GM23338 (cell line): ENCODE measurements at regions not wholly inside any gene's neighbourhood (a gene's known extent, or its start where the extent isn't known, plus 50 kb on each side); places are given as distances from the start of the nearest gene placed in this dataset.

Experiments
- ATAC-seq: fragments of 200-7000 bp; cut with Tn5 transposase; 3 replicates; pipeline ENCODE4 v1.9.1; 2020
- DNase-seq: peaks from one replicate; pipeline ENCODE4 v3.0.0-alpha.2; 2015; ENCODE audit warnings: low spot score
- H2AFZ ChIP-seq: fragments of 200-600 bp; sonication (generic); 2 replicates; pipeline ENCODE4 v1.8.0; 2016; ENCODE audit warnings: antibody characterized with exemption, mild to moderate bottlenecking, moderate library complexity
- H3F3A ChIP-seq: fragments of 200-600 bp; sonication (generic); replicated peaks from 2 replicates; pipeline ENCODE4 v1.8.0; 2017; ENCODE audit warnings: antibody characterized with exemption, mixed run types, low read depth
- H3K27ac ChIP-seq: fragments of 200-600 bp; sonication (generic); 2 replicates; pipeline ENCODE4 v1.6.1; 2016; ENCODE audit warnings: low read depth
- H3K27me3 ChIP-seq: fragments of 200-600 bp; sonication (generic); 2 replicates; pipeline ENCODE4 v1.8.0; 2016; ENCODE audit warnings: mild to moderate bottlenecking, mixed run types, moderate library complexity; ENCODE audit not compliant: insufficient read depth
- H3K36me3 ChIP-seq: fragments of 200-600 bp; sonication (generic); 2 replicates; pipeline ENCODE4 v1.8.0; 2016; ENCODE audit warnings: mild to moderate bottlenecking; ENCODE audit not compliant: insufficient read depth
- H3K4me1 ChIP-seq: fragments of 200-600 bp; sonication (generic); 2 replicates; pipeline ENCODE4 v1.8.0; 2016; ENCODE audit warnings: mild to moderate bottlenecking, moderate library complexity; ENCODE audit not compliant: insufficient read depth
- H3K4me2 ChIP-seq: fragments of 200-600 bp; sonication (generic); 2 replicates; pipeline ENCODE4 v1.7.1; 2017; ENCODE audit warnings: mixed run types
- H3K4me3 ChIP-seq: fragments of 200-600 bp; sonication (generic); 2 replicates; pipeline ENCODE4 v1.6.1; 2016; ENCODE audit warnings: mixed run types
- H3K79me2 ChIP-seq: fragments of 200-600 bp; sonication (generic); replicated peaks from 2 replicates; pipeline ENCODE4 v1.8.0; 2017; ENCODE audit warnings: mild to moderate bottlenecking; ENCODE audit not compliant: insufficient read depth
- H3K9me2 ChIP-seq: fragments of 200-600 bp; sonication (generic); 2 replicates; pipeline ENCODE4 v1.8.0; 2017; ENCODE audit not compliant: insufficient read depth
- H4K20me1 ChIP-seq: fragments of 200-600 bp; sonication (generic); replicated peaks from 2 replicates; pipeline ENCODE4 v1.8.0; 2017; ENCODE audit warnings: mild to moderate bottlenecking; ENCODE audit not compliant: insufficient read depth
- H3K27ac Mint-ChIP-seq: 2 replicates; pipeline ENCODE4 v1.8.0; 2020; ENCODE audit warnings: inconsistent platforms, mild to moderate bottlenecking, moderate library complexity, mixed read lengths
- H3K27me3 Mint-ChIP-seq: 3 replicates; pipeline ENCODE4 v1.8.0; 2022; ENCODE audit warnings: low read depth, mild to moderate bottlenecking, moderate library complexity, mixed read lengths, inconsistent platforms; ENCODE audit not compliant: insufficient read depth, poor library complexity
- H3K36me3 Mint-ChIP-seq: 3 replicates; pipeline ENCODE4 v1.8.0; 2021; ENCODE audit warnings: low read depth, mild to moderate bottlenecking, inconsistent platforms, moderate library complexity, mixed read lengths
- H3K4me1 Mint-ChIP-seq: 3 replicates; pipeline ENCODE4 v1.8.0; 2020; ENCODE audit warnings: mild to moderate bottlenecking, inconsistent platforms, mixed read lengths
- H3K4me3 Mint-ChIP-seq: 3 replicates; pipeline ENCODE4 v1.8.0; 2021; ENCODE audit warnings: moderate library complexity, mild to moderate bottlenecking, inconsistent platforms, mixed read lengths
- H3K9me3 Mint-ChIP-seq: 3 replicates; pipeline ENCODE4 v1.8.0; 2020; ENCODE audit warnings: moderate library complexity, mild to moderate bottlenecking, inconsistent platforms, mixed read lengths
- CREB1 ChIP-seq: fragments of 250-450 bp; sonication (Bioruptor Pico); IDR thresholded peaks from 2 replicates; pipeline ENCODE4 v1.5.0; 2020; ENCODE audit warnings: low read depth, mild to moderate bottlenecking, moderate library complexity
- EZH2 ChIP-seq: fragments of 200-600 bp; sonication (generic); IDR thresholded peaks from one replicate; pipeline ENCODE4 v1.8.0; 2017; ENCODE audit warnings: antibody characterized with exemption, mild to moderate bottlenecking, low read depth; ENCODE audit not compliant: unreplicated experiment
- EZH2phosphoT487 ChIP-seq: fragments of 200-600 bp; sonication (generic); IDR thresholded peaks from one replicate; pipeline ENCODE4 v1.8.1; 2018; ENCODE audit warnings: antibody characterized with exemption; ENCODE audit not compliant: unreplicated experiment
- STAT1 ChIP-seq: IDR thresholded peaks from one replicate; pipeline ENCODE4 v1.6.1; 2016; ENCODE audit warnings: antibody characterized with exemption; ENCODE audit not compliant: unreplicated experiment
- ZNF114 ChIP-seq: fragments of 250-450 bp; sonication (Bioruptor Pico); IDR thresholded peaks from 2 replicates; pipeline ENCODE4 v1.5.0; 2020; ENCODE audit warnings: mild to moderate bottlenecking, moderate library complexity
- TF ChIP-seq, protein P1 (sequence below), 2 experiments: fragments of 200-600 bp in 1 of 2; sonication (generic) in 1 of 2; conservative IDR thresholded peaks; 2 replicates each; pipeline versions ENCODE4 v1.5.1 to v1.6.1; 2016 to 2017; ENCODE audit warnings: antibody characterized with exemption in 2 of 2, low read depth in 2 of 2, mild to moderate bottlenecking in 2 of 2, moderate library complexity in 1 of 2
- TF ChIP-seq, protein P2 (sequence below): IDR thresholded peaks from one replicate; pipeline ENCODE4 v1.6.1; 2018; ENCODE audit warnings: antibody characterized with exemption; ENCODE audit not compliant: unreplicated experiment
- TF ChIP-seq, protein P3 (sequence below): fragments of 250-450 bp; sonication (Bioruptor Pico); IDR thresholded peaks from 2 replicates; pipeline ENCODE4 v1.5.0; 2020; ENCODE audit warnings: mild to moderate bottlenecking, moderate library complexity

DNA sequence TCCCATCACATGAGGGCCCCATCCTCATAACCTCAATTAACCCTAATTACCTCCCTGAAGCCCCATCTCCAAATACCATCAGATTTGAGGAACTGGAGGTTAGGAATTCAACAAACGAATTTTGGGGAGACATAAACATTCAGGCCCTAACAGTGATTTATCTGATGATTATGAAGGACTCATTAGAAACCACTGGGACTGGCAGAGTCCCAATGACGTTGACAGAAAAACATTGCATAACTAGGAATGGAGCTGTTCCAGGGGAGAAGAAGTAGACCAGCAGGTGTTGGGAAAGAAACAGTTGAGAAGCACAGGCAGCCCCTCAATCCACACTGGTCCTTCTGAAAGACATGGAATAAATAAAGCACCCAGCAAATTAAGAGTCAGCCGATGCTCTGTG is 282.0 kb downstream of the MAP2K4 start:
- no peaks in the 10 kb centered on the region for H3K4me1 ChIP-seq
- Mint-ChIP-seq H3K27ac (no peak overlapping the region), H3K36me3 (no peaks in the 10 kb centered on the region), H3K27me3 (no peaks in the 10 kb centered on the region), H3K9me3 (peaks cover 11% of the 10 kb centered on the region; the same call in 1 of the 3 replicates), H3K4me3 (no peak overlapping the region), H3K4me1 (no peaks in the 10 kb centered on the region)
- H3K27ac ChIP-seq: no peak overlapping the region
- no peak for TF ChIP-seq EZH2phosphoT487
- TF ChIP-seq, protein P1, sequence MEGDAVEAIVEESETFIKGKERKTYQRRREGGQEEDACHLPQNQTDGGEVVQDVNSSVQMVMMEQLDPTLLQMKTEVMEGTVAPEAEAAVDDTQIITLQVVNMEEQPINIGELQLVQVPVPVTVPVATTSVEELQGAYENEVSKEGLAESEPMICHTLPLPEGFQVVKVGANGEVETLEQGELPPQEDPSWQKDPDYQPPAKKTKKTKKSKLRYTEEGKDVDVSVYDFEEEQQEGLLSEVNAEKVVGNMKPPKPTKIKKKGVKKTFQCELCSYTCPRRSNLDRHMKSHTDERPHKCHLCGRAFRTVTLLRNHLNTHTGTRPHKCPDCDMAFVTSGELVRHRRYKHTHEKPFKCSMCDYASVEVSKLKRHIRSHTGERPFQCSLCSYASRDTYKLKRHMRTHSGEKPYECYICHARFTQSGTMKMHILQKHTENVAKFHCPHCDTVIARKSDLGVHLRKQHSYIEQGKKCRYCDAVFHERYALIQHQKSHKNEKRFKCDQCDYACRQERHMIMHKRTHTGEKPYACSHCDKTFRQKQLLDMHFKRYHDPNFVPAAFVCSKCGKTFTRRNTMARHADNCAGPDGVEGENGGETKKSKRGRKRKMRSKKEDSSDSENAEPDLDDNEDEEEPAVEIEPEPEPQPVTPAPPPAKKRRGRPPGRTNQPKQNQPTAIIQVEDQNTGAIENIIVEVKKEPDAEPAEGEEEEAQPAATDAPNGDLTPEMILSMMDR (conservative IDR thresholded peaks at IDR 0.05; ENCODE audit: low read depth in 2 of 2): no peak
- TF ChIP-seq CREB1 (CRISPR knock-in tag): no peak
- TF ChIP-seq ZNF114 (CRISPR knock-in tag): no peak
- no peak for TF ChIP-seq STAT1
- TF ChIP-seq, protein P2, sequence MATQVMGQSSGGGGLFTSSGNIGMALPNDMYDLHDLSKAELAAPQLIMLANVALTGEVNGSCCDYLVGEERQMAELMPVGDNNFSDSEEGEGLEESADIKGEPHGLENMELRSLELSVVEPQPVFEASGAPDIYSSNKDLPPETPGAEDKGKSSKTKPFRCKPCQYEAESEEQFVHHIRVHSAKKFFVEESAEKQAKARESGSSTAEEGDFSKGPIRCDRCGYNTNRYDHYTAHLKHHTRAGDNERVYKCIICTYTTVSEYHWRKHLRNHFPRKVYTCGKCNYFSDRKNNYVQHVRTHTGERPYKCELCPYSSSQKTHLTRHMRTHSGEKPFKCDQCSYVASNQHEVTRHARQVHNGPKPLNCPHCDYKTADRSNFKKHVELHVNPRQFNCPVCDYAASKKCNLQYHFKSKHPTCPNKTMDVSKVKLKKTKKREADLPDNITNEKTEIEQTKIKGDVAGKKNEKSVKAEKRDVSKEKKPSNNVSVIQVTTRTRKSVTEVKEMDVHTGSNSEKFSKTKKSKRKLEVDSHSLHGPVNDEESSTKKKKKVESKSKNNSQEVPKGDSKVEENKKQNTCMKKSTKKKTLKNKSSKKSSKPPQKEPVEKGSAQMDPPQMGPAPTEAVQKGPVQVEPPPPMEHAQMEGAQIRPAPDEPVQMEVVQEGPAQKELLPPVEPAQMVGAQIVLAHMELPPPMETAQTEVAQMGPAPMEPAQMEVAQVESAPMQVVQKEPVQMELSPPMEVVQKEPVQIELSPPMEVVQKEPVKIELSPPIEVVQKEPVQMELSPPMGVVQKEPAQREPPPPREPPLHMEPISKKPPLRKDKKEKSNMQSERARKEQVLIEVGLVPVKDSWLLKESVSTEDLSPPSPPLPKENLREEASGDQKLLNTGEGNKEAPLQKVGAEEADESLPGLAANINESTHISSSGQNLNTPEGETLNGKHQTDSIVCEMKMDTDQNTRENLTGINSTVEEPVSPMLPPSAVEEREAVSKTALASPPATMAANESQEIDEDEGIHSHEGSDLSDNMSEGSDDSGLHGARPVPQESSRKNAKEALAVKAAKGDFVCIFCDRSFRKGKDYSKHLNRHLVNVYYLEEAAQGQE: no peak
- no peak overlapping the region for H2AFZ ChIP-seq
- no peaks in the 10 kb centered on the region for H3K27me3 ChIP-seq
- H3K4me3 ChIP-seq: no peak overlapping the region
- H3K36me3 ChIP-seq: no peaks in the 10 kb centered on the region
- DNase-seq (no peak), ATAC-seq (no peak)
- no peaks in the 10 kb centered on the region for H4K20me1 ChIP-seq
- H3K9me2 ChIP-seq: no peaks in the 10 kb centered on the region
- no peaks in the 10 kb centered on the region for H3K79me2 ChIP-seq
- no peaks in the 10 kb centered on the region for H3F3A ChIP-seq
- H3K4me2 ChIP-seq: no peak overlapping the region

DNA sequence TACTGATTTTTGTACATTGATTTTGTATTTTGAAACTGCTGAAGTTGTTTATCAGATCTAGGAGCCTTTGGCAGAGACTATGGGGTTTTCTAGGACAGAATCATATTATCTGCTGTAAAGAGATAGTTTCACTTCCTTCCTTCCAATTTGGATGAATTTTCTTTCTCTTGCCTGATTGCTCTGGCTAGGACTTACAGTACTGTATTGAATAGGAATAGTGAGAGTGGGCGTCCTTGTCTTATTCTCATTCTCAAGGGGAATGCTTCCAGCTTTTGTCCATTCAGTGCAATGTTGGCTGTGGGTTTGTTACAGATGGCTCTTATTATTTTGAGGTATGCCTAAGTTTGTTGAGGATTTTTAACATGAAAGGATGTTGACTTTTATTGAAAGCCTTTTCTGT is 290.1 kb downstream of the MAP2K4 start:
- Histone ChIP-seq H2AFZ (no peak overlapping the region), H3F3A (no peaks in the 10 kb centered on the region), H3K27ac (no peak overlapping the region), H3K79me2 (no peaks in the 10 kb centered on the region), H3K4me1 (no peaks in the 10 kb centered on the region), H3K27me3 (no peaks in the 10 kb centered on the region), H3K36me3 (no peaks in the 10 kb centered on the region), H4K20me1 (no peaks in the 10 kb centered on the region), H3K9me2 (0 out of 2 replicates have a peak, but pooled peaks cover 3% of the 10 kb centered on the region), H3K4me3 (no peak overlapping the region), H3K4me2 (no peak overlapping the region)
- Mint-ChIP-seq H3K4me1 (no peaks in the 10 kb centered on the region), H3K27me3 (no peaks in the 10 kb centered on the region), H3K36me3 (no peaks in the 10 kb centered on the region), H3K4me3 (no peak overlapping the region), H3K9me3 (peaks cover 16% of the 10 kb centered on the region), H3K27ac (no peak overlapping the region)
- ATAC-seq (no peak), DNase-seq (no peak)
- no peak for TF ChIP-seq CREB1 (CRISPR knock-in tag)
- TF ChIP-seq, protein P3, sequence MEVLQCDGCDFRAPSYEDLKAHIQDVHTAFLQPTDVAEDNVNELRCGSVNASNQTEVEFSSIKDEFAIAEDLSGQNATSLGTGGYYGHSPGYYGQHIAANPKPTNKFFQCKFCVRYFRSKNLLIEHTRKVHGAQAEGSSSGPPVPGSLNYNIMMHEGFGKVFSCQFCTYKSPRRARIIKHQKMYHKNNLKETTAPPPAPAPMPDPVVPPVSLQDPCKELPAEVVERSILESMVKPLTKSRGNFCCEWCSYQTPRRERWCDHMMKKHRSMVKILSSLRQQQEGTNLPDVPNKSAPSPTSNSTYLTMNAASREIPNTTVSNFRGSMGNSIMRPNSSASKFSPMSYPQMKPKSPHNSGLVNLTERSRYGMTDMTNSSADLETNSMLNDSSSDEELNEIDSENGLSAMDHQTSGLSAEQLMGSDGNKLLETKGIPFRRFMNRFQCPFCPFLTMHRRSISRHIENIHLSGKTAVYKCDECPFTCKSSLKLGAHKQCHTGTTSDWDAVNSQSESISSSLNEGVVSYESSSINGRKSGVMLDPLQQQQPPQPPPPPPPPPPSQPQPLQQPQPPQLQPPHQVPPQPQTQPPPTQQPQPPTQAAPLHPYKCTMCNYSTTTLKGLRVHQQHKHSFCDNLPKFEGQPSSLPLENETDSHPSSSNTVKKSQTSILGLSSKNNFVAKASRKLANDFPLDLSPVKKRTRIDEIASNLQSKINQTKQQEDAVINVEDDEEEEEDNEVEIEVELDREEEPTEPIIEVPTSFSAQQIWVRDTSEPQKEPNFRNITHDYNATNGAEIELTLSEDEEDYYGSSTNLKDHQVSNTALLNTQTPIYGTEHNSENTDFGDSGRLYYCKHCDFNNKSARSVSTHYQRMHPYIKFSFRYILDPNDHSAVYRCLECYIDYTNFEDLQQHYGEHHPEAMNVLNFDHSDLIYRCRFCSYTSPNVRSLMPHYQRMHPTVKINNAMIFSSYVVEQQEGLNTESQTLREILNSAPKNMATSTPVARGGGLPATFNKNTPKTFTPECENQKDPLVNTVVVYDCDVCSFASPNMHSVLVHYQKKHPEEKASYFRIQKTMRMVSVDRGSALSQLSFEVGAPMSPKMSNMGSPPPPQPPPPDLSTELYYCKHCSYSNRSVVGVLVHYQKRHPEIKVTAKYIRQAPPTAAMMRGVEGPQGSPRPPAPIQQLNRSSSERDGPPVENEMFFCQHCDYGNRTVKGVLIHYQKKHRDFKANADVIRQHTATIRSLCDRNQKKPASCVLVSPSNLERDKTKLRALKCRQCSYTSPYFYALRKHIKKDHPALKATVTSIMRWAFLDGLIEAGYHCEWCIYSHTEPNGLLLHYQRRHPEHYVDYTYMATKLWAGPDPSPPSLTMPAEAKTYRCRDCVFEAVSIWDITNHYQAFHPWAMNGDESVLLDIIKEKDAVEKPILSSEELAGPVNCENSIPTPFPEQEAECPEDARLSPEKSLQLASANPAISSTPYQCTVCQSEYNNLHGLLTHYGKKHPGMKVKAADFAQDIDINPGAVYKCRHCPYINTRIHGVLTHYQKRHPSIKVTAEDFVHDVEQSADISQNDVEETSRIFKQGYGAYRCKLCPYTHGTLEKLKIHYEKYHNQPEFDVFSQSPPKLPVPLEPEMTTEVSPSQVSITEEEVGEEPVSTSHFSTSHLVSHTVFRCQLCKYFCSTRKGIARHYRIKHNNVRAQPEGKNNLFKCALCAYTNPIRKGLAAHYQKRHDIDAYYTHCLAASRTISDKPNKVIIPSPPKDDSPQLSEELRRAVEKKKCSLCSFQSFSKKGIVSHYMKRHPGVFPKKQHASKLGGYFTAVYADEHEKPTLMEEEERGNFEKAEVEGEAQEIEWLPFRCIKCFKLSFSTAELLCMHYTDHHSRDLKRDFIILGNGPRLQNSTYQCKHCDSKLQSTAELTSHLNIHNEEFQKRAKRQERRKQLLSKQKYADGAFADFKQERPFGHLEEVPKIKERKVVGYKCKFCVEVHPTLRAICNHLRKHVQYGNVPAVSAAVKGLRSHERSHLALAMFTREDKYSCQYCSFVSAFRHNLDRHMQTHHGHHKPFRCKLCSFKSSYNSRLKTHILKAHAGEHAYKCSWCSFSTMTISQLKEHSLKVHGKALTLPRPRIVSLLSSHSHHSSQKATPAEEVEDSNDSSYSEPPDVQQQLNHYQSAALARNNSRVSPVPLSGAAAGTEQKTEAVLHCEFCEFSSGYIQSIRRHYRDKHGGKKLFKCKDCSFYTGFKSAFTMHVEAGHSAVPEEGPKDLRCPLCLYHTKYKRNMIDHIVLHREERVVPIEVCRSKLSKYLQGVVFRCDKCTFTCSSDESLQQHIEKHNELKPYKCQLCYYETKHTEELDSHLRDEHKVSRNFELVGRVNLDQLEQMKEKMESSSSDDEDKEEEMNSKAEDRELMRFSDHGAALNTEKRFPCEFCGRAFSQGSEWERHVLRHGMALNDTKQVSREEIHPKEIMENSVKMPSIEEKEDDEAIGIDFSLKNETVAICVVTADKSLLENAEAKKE (CRISPR knock-in tag): no peak
- TF ChIP-seq, protein P1 (conservative IDR thresholded peaks at IDR 0.05; ENCODE audit: low read depth in 2 of 2): no peak
- no peak for TF ChIP-seq EZH2
- no peak for TF ChIP-seq EZH2phosphoT487
